ENCODE measurements at regions not wholly inside any gene's neighbourhood (a gene's known extent, or its start where the extent isn't known, plus 50 kb on each side); places are given as distances from the start of the nearest gene placed in this dataset.

DNA sequence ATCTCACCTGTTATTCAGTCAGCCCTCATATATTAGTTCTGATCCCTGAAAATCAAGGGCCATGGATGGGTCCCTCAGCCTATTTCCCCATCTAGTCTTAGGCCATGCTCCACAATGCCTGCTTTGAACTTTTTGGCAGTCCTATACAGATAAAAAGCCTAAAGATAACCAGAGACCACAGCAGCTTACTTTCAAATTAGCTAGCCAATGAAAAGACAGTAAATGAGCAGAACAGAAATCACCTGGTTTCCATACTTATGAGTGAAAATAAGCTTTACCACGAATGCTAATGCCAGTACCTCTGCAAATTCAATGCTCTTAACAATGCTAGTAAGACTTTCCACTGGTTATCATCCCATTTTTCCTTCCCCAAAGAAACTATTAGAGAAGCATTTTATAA is 141.6 kb upstream of the SPRED1 start:
- TF ChIP-seq POLR2A (IDR thresholded peaks at IDR 0.05; ENCODE audit: low read depth, low read length) = no peak
- TF ChIP-seq POLR2AphosphoS5 (IDR thresholded peaks at IDR 0.05; ENCODE audit: low read depth, low read length) = no peak
- TF ChIP-seq TAF1 (IDR thresholded peaks at IDR 0.05; ENCODE audit: borderline replicate concordance, low read depth, low read length) = no peak

All from GM12892 (cell line).